HG02571 (cell line): ENCODE measurements at regions not wholly inside any gene's neighbourhood (a gene's known extent, or its start where the extent isn't known, plus 50 kb on each side); places are given as distances from the start of the nearest gene placed in this dataset.
"Not testable (repeated sequence)": the region's sequence is repeated elsewhere in the genome, so short reads cannot be mapped to it uniquely, and the experiment has no call there.

Experiments
- ATAC-seq: cut with Tn5 transposase; IDR thresholded peaks from one replicate; pipeline ENCODE4 v1.9.1; 2021; ENCODE audit warnings: mild to moderate bottlenecking, moderate library complexity; ENCODE audit not compliant: unreplicated experiment

GRCh38 chr4:11066584-11066983, 362.1 kb downstream of the HS3ST1 start:
- not testable (repeated sequence) for ATAC-seq

- ATAC-seq: not testable (repeated sequence)
Measured at GRCh38 chr4:11060637-11061036, 368.1 kb downstream of the HS3ST1 start.

- ATAC-seq: not testable (repeated sequence)
Measured at GRCh38 chr4:11054937-11055336, 370.4 kb upstream of the CLNK start.

- ATAC-seq: no peak
Measured at GRCh38 chr4:11053601-11054220, 369.1 kb upstream of the CLNK start.

- no peak for ATAC-seq
Measured at GRCh38 chr4:11051181-11051580, 366.6 kb upstream of the CLNK start.

- ATAC-seq: no peak
Measured at GRCh38 chr4:11050766-11051165, 366.2 kb upstream of the CLNK start.

GRCh38 chr4:11049001-11049400, 364.4 kb upstream of the CLNK start:
- no peak for ATAC-seq

GRCh38 chr4:11042760-11043159, 358.2 kb upstream of the CLNK start:
- ATAC-seq: no peak

- no peak for ATAC-seq
Measured at GRCh38 chr4:11039634-11040131, 355.1 kb upstream of the CLNK start.

- ATAC-seq: no peak
Measured at GRCh38 chr4:11038926-11039325, 354.4 kb upstream of the CLNK start.

GRCh38 chr4:11037637-11038036, 353.1 kb upstream of the CLNK start:
- ATAC-seq: no peak

- ATAC-seq: no peak
Measured at GRCh38 chr4:11028334-11028733, 343.8 kb upstream of the CLNK start.

- ATAC-seq: no peak
Measured at GRCh38 chr4:11021333-11021732, 336.8 kb upstream of the CLNK start.

GRCh38 chr4:11019451-11020240, 335.1 kb upstream of the CLNK start:
- ATAC-seq: no peak

- no peak for ATAC-seq
Measured at GRCh38 chr4:11014199-11014598, 329.6 kb upstream of the CLNK start.

GRCh38 chr4:11013094-11013664, 328.6 kb upstream of the CLNK start:
- ATAC-seq: no peak

GRCh38 chr4:11011249-11011648, 326.7 kb upstream of the CLNK start:
- no peak for ATAC-seq

- ATAC-seq: no peak
Measured at GRCh38 chr4:11010624-11011023, 326.1 kb upstream of the CLNK start.

GRCh38 chr4:11009281-11009680, 324.7 kb upstream of the CLNK start:
- ATAC-seq: no peak

- no peak for ATAC-seq
Measured at GRCh38 chr4:11005300-11005699, 320.7 kb upstream of the CLNK start.

GRCh38 chr4:11004818-11005217, 320.2 kb upstream of the CLNK start:
- no peak for ATAC-seq

- no peak for ATAC-seq
Measured at GRCh38 chr4:11002961-11003360, 318.4 kb upstream of the CLNK start.
